ENCODE measurements at regions not wholly inside any gene's neighbourhood (a gene's known extent, or its start where the extent isn't known, plus 50 kb on each side); places are given as distances from the start of the nearest gene placed in this dataset.

DNA sequence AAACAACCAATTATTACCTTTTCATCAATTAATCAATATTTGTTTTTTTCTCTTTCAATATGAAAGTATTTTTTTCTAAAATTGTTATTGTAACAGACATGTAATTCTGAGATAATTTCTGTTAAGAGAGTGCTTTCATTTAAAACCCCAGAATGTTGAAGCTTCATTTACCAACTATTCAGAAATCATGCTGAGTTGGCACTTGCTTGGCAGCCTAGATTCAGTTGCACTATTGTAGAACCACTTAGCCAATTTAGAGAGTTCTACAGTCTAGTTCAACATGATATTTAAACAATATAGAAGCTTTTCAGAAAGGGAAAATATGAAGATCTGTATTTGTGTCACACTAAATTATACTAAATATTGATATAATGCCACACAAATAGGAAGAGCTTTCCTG is 56.1 kb upstream of the NKAIN2 start:
- Histone ChIP-seq H3K4me1 (ENCODE audit: insufficient read depth, low read length) (peaks cover 4% of the 10 kb centered on the region), H3K4me2 (ENCODE audit: low read length) (no peak overlapping the region), H3K27ac (ENCODE audit: low read depth, low read length) (no peak overlapping the region), H3K4me3 (ENCODE audit: insufficient read depth, low read depth, low read length) (no peak overlapping the region), H2AFZ (ENCODE audit: low read depth, low read length) (no peak overlapping the region), H3K27me3 (ENCODE audit: insufficient read depth, low read length) (no peaks in the 10 kb centered on the region), H3K9me3 (ENCODE audit: insufficient read depth, low read depth, low read length) (no peaks in the 10 kb centered on the region), H3K79me2 (ENCODE audit: insufficient read depth, low read length) (no peaks in the 10 kb centered on the region), H3K9ac (ENCODE audit: low read length) (no peak overlapping the region), H4K20me1 (ENCODE audit: insufficient read depth, low read length) (no peaks in the 10 kb centered on the region), H3K36me3 (ENCODE audit: insufficient read depth, low read length) (no peaks in the 10 kb centered on the region)
- Mint-ChIP-seq H3K9me3 (ENCODE audit: unreplicated experiment) (peaks cover under 1% of the 10 kb centered on the region), H3K27ac (ENCODE audit: unreplicated experiment) (no peak overlapping the region), H3K4me1 (ENCODE audit: low read depth, unreplicated experiment) (peaks cover 4% of the 10 kb centered on the region), H3K27me3 (ENCODE audit: low read depth, unreplicated experiment) (no peaks in the 10 kb centered on the region), H3K36me3 (ENCODE audit: low read depth, unreplicated experiment) (no peaks in the 10 kb centered on the region), H3K4me3 (ENCODE audit: unreplicated experiment) (no peak overlapping the region)
- no peak for TF ChIP-seq EZH2 (IDR thresholded peaks at IDR 0.05; ENCODE audit: insufficient read depth, low read length)
- TF ChIP-seq, protein P1, sequence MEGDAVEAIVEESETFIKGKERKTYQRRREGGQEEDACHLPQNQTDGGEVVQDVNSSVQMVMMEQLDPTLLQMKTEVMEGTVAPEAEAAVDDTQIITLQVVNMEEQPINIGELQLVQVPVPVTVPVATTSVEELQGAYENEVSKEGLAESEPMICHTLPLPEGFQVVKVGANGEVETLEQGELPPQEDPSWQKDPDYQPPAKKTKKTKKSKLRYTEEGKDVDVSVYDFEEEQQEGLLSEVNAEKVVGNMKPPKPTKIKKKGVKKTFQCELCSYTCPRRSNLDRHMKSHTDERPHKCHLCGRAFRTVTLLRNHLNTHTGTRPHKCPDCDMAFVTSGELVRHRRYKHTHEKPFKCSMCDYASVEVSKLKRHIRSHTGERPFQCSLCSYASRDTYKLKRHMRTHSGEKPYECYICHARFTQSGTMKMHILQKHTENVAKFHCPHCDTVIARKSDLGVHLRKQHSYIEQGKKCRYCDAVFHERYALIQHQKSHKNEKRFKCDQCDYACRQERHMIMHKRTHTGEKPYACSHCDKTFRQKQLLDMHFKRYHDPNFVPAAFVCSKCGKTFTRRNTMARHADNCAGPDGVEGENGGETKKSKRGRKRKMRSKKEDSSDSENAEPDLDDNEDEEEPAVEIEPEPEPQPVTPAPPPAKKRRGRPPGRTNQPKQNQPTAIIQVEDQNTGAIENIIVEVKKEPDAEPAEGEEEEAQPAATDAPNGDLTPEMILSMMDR (IDR thresholded peaks at IDR 0.05; ENCODE audit: insufficient read depth, low read depth, low read length), result no peak
- FAIRE-seq (no peak), DNase-seq (ENCODE audit: low read depth) (no peak)

DNA sequence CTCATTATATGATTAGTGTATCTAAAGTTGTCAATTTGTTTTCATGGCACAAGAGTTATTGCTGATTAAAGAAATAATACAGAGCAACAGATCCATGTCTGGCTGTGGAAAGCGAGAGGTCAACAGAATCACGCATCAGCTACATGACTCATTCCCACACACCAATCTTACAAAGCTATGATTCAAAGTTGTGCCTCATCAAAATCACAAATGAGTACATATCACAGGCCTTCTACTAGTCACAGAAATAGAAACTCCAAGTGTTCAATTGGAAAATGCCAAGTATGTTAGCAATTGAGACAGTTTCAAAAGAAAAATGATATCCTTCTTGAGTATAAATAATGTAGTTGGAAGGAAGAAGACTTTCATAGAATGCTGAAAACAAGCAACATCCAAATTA is 57.8 kb upstream of the NKAIN2 start:
- H3K27me3 Mint-ChIP-seq (ENCODE audit: low read depth, unreplicated experiment), result no peaks in the 10 kb centered on the region
- TF ChIP-seq, protein P1 (IDR thresholded peaks at IDR 0.05; ENCODE audit: insufficient read depth, low read depth, low read length), result no peak
- no peak for TF ChIP-seq EZH2 (IDR thresholded peaks at IDR 0.05; ENCODE audit: insufficient read depth, low read length)
- peaks cover 4% of the 10 kb centered on the region for H3K4me1 ChIP-seq (ENCODE audit: insufficient read depth, low read length)
- no peaks in the 10 kb centered on the region for H3K79me2 ChIP-seq (ENCODE audit: insufficient read depth, low read length)
- H3K27ac Mint-ChIP-seq (ENCODE audit: unreplicated experiment), result no peak overlapping the region
- peaks cover 4% of the 10 kb centered on the region for H3K4me1 Mint-ChIP-seq (ENCODE audit: low read depth, unreplicated experiment)
- DNase-seq (ENCODE audit: low read depth), result peak; percentile 75
- peak overlapping the region; percentile 46 for H3K4me3 Mint-ChIP-seq (ENCODE audit: unreplicated experiment)
- H3K9me3 Mint-ChIP-seq (ENCODE audit: unreplicated experiment), result no peaks in the 10 kb centered on the region
- no peaks in the 10 kb centered on the region for H4K20me1 ChIP-seq (ENCODE audit: insufficient read depth, low read length)
- H3K9me3 ChIP-seq (ENCODE audit: insufficient read depth, low read depth, low read length), result no peaks in the 10 kb centered on the region
- H3K9ac ChIP-seq (ENCODE audit: low read length), result no peak overlapping the region
- no peak overlapping the region for H3K4me2 ChIP-seq (ENCODE audit: low read length)
- no peak overlapping the region for H2AFZ ChIP-seq (ENCODE audit: low read depth, low read length)
- H3K27me3 ChIP-seq (ENCODE audit: insufficient read depth, low read length), result no peaks in the 10 kb centered on the region
- no peak for FAIRE-seq
- no peaks in the 10 kb centered on the region for H3K36me3 ChIP-seq (ENCODE audit: insufficient read depth, low read length)
- no peak overlapping the region for H3K27ac ChIP-seq (ENCODE audit: low read depth, low read length)
- no peak overlapping the region for H3K4me3 ChIP-seq (ENCODE audit: insufficient read depth, low read depth, low read length)
- no peaks in the 10 kb centered on the region for H3K36me3 Mint-ChIP-seq (ENCODE audit: low read depth, unreplicated experiment)

- Histone ChIP-seq H3K36me3 (ENCODE audit: insufficient read depth, low read length) (no peaks in the 10 kb centered on the region), H3K4me3 (ENCODE audit: insufficient read depth, low read depth, low read length) (no peak overlapping the region), H3K4me1 (ENCODE audit: insufficient read depth, low read length) (peaks cover 4% of the 10 kb centered on the region), H3K4me2 (ENCODE audit: low read length) (no peak overlapping the region), H3K79me2 (ENCODE audit: insufficient read depth, low read length) (no peaks in the 10 kb centered on the region), H3K9ac (ENCODE audit: low read length) (no peak overlapping the region), H2AFZ (ENCODE audit: low read depth, low read length) (no peak overlapping the region), H3K9me3 (ENCODE audit: insufficient read depth, low read depth, low read length) (no peaks in the 10 kb centered on the region), H4K20me1 (ENCODE audit: insufficient read depth, low read length) (no peaks in the 10 kb centered on the region), H3K27ac (ENCODE audit: low read depth, low read length) (no peak overlapping the region), H3K27me3 (ENCODE audit: insufficient read depth, low read length) (no peaks in the 10 kb centered on the region)
- FAIRE-seq, result no peak
- TF ChIP-seq, protein P1 (IDR thresholded peaks at IDR 0.05; ENCODE audit: insufficient read depth, low read depth, low read length), result no peak
- TF ChIP-seq EZH2 (IDR thresholded peaks at IDR 0.05; ENCODE audit: insufficient read depth, low read length), result no peak
- no peaks in the 10 kb centered on the region for H3K36me3 Mint-ChIP-seq (ENCODE audit: low read depth, unreplicated experiment)
- H3K27ac Mint-ChIP-seq (ENCODE audit: unreplicated experiment), result no peak overlapping the region
- no peak overlapping the region for H3K4me3 Mint-ChIP-seq (ENCODE audit: unreplicated experiment)
- H3K9me3 Mint-ChIP-seq (ENCODE audit: unreplicated experiment), result no peaks in the 10 kb centered on the region
- no peak for DNase-seq (ENCODE audit: low read depth)
- peaks cover 4% of the 10 kb centered on the region for H3K4me1 Mint-ChIP-seq (ENCODE audit: low read depth, unreplicated experiment)
- H3K27me3 Mint-ChIP-seq (ENCODE audit: low read depth, unreplicated experiment), result no peaks in the 10 kb centered on the region
Observed at GRCh38 chr6:123744840-123745239, 58.8 kb upstream of the NKAIN2 start.

Measured in astrocyte (in vitro differentiated cells and primary cell).